ENCODE measurements at regions not wholly inside any gene's neighbourhood (a gene's known extent, or its start where the extent isn't known, plus 50 kb on each side); places are given as distances from the start of the nearest gene placed in this dataset.

DNA sequence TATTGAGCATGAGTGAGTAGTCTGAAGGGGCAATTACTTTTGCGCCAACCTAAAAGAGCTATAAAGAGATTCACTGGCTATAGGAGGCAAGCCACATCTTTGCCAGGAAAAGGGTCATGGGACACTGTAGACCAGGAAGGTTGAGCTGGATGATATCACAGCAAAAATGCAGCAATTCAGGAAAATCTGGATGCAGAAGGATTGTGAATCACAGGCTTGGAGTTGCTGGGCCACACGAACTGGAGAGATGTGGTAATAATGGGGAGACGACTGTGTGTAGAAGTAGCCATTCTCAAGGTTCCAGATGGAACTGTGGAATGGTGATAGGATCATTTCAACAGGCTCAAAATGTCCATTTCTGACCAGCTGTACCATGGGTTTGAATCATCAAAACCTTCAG, 151.4 kb upstream of the DAAM1 start:
- TF ChIP-seq POLR2A (IDR thresholded peaks at IDR 0.05; ENCODE audit: low read depth) (no peak), EP300 (IDR thresholded peaks at IDR 0.05) (no peak), POLR2AphosphoS5 (IDR thresholded peaks at IDR 0.05) (no peak)
- TF ChIP-seq, protein P1, sequence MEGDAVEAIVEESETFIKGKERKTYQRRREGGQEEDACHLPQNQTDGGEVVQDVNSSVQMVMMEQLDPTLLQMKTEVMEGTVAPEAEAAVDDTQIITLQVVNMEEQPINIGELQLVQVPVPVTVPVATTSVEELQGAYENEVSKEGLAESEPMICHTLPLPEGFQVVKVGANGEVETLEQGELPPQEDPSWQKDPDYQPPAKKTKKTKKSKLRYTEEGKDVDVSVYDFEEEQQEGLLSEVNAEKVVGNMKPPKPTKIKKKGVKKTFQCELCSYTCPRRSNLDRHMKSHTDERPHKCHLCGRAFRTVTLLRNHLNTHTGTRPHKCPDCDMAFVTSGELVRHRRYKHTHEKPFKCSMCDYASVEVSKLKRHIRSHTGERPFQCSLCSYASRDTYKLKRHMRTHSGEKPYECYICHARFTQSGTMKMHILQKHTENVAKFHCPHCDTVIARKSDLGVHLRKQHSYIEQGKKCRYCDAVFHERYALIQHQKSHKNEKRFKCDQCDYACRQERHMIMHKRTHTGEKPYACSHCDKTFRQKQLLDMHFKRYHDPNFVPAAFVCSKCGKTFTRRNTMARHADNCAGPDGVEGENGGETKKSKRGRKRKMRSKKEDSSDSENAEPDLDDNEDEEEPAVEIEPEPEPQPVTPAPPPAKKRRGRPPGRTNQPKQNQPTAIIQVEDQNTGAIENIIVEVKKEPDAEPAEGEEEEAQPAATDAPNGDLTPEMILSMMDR (IDR thresholded peaks at IDR 0.05) = no peak
- H3K4me1 ChIP-seq = no peaks in the 10 kb centered on the region
- no peaks in the 10 kb centered on the region for H3K36me3 ChIP-seq
- H3K4me3 ChIP-seq = no peak overlapping the region
- WGBS = 92% methylated on average over 3 of the region's 3 CpGs
- no peak for DNase-seq (ENCODE audit: extremely low spot score)
- no peaks in the 10 kb centered on the region for H3K9me3 ChIP-seq
- intact Hi-C loops (cut with DNase I) = loop anchor here (10.0 kb wide), 1 partner anchor 418 kb away; no protein-coding TSS in a partner anchor
- no peak overlapping the region for H3K27ac ChIP-seq (replicated peaks in 1 of 4)
- no peaks in the 10 kb centered on the region for H3K27me3 ChIP-seq

DNA sequence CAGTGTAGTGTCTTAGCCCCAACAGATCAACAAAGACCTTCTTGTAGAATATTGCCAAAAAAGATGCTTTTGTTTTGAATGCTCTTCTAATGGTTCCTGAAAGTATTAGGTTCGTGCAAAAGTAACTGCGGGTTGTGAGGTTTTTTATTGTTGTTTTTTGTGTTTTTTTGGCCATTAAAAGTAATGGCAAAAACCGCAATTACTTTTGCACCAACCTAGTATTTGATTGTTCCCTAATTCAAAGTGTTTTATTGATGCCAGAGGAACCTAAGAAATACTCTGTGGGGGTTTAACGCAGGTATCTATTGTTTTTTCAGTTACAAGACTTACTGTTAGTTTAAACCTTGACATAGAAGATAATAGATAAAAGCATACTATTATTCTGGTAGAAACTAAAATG, 150.8 kb upstream of the DAAM1 start:
- no peaks in the 10 kb centered on the region for H3K9me3 ChIP-seq
- H3K27ac ChIP-seq (replicated peaks in 1 of 4) = no peak overlapping the region
- 93% methylated on average over 4 of the region's 4 CpGs for WGBS
- TF ChIP-seq POLR2AphosphoS5 (IDR thresholded peaks at IDR 0.05) (no peak), POLR2A (IDR thresholded peaks at IDR 0.05; ENCODE audit: low read depth) (no peak), EP300 (IDR thresholded peaks at IDR 0.05) (no peak)
- TF ChIP-seq, protein P1 (IDR thresholded peaks at IDR 0.05) = no peak
- no peaks in the 10 kb centered on the region for H3K27me3 ChIP-seq
- intact Hi-C loops (cut with DNase I) = loop anchor here (10.0 kb wide), 1 partner anchor 417 kb away; no protein-coding TSS in a partner anchor
- no peak overlapping the region for H3K4me3 ChIP-seq
- DNase-seq (ENCODE audit: extremely low spot score) = no peak
- no peaks in the 10 kb centered on the region for H3K4me1 ChIP-seq
- H3K36me3 ChIP-seq = no peaks in the 10 kb centered on the region

DNA sequence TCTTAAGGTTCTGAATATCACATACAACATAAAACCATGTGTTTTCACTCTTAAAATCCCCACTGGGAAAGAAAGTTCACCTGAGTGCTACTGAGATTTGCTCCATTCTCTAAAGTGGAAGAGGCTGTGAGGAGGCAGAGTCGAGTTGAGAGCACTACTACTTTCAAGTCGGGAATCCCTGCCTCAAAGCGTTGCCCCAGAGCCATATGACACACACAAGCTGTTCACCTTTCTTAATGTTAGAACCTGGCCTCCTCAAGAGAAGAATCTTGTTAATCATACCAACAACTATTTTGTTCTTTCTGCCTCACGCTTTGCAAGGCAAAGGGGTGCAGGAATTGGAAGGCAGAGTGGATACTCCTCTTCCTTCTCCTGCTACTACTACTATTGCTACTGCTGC, 149.7 kb upstream of the DAAM1 start:
- Histone ChIP-seq H3K9me3 (no peaks in the 10 kb centered on the region), H3K27ac (replicated peaks in 1 of 4) (no peak overlapping the region), H3K4me3 (no peak overlapping the region), H3K4me1 (no peaks in the 10 kb centered on the region), H3K27me3 (no peaks in the 10 kb centered on the region), H3K36me3 (no peaks in the 10 kb centered on the region)
- TF ChIP-seq POLR2A (IDR thresholded peaks at IDR 0.05; ENCODE audit: low read depth) (no peak), POLR2AphosphoS5 (IDR thresholded peaks at IDR 0.05) (no peak), EP300 (IDR thresholded peaks at IDR 0.05) (no peak)
- TF ChIP-seq, protein P1 (IDR thresholded peaks at IDR 0.05) = no peak
- intact Hi-C loops (cut with DNase I) = loop anchor here (10.0 kb wide), 1 partner anchor 416 kb away; no protein-coding TSS in a partner anchor
- 88% methylated on average over 4 of the region's 4 CpGs for WGBS
- no peak for DNase-seq (ENCODE audit: extremely low spot score)

DNA sequence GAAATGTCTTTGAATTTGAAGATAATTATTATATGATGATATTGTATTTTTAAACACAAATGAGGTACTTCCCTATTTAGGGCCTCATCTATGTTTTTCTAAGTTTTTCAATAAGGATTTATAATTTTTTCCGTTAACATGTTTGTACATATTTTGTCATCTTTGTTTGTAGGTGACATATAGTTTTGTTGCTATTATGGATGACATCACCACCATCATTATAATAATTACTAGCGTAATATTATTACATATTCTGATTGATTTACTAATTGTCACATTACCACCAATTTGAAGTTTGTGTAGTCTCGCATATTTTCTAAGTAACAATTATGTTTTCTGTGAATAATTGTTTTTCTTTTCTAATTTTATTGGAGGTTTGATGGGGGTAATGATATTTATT, 147.2 kb upstream of the DAAM1 start:
- TF ChIP-seq EP300 (IDR thresholded peaks at IDR 0.05) (no peak), POLR2A (IDR thresholded peaks at IDR 0.05; ENCODE audit: low read depth) (no peak), POLR2AphosphoS5 (IDR thresholded peaks at IDR 0.05) (no peak)
- TF ChIP-seq, protein P1 (IDR thresholded peaks at IDR 0.05) = no peak
- H3K27me3 ChIP-seq = no peaks in the 10 kb centered on the region
- intact Hi-C loops (cut with DNase I) = no loop called here
- H3K36me3 ChIP-seq = no peaks in the 10 kb centered on the region
- no peaks in the 10 kb centered on the region for H3K9me3 ChIP-seq
- 99% methylated on average over 3 of the region's 3 CpGs for WGBS
- DNase-seq (ENCODE audit: extremely low spot score) = no peak
- no peak overlapping the region for H3K4me3 ChIP-seq
- no peak overlapping the region for H3K27ac ChIP-seq (replicated peaks in 1 of 4)
- no peaks in the 10 kb centered on the region for H3K4me1 ChIP-seq

DNA sequence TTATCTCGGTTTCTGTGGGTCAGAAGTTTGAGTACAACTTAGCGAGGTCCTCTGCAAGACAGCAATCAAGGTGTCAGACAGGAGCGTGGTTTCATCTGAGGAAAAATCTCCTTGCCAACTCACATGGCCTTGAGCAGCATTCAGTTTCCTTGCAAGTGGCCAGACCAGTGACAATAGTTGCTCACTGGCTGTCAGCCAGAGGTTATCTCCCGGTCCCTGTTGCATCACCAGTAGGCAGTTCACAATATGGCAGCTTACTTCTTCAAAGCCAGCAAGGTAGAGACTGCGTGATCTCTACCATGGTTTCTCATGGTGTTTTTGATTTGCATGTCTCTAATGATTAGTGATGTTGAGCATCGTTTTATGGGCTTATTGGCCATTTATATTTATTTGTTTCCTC, 143.8 kb upstream of the DAAM1 start:
- 93% methylated on average over 6 of the region's 6 CpGs for WGBS
- Histone ChIP-seq H3K9me3 (no peaks in the 10 kb centered on the region), H3K27me3 (no peaks in the 10 kb centered on the region), H3K4me3 (no peak overlapping the region), H3K27ac (replicated peaks in 1 of 4) (no peak overlapping the region), H3K36me3 (no peaks in the 10 kb centered on the region), H3K4me1 (no peaks in the 10 kb centered on the region)
- intact Hi-C loops (cut with DNase I) = no loop called here
- DNase-seq (ENCODE audit: extremely low spot score) = no peak
- TF ChIP-seq, protein P1 (IDR thresholded peaks at IDR 0.05) = no peak
- TF ChIP-seq POLR2AphosphoS5 (IDR thresholded peaks at IDR 0.05) (no peak), POLR2A (IDR thresholded peaks at IDR 0.05; ENCODE audit: low read depth) (no peak), EP300 (IDR thresholded peaks at IDR 0.05) (no peak)
